Stimulated activated CD4-positive, alpha-beta T cell treated with anti-CD3 and anti-CD28 coated beads, Interleukin-12 subunit alpha, Interleukin-12 subunit beta, amount 100 ng/mL, for 4 hours (primary cell): ENCODE measurements at regions not wholly inside any gene's neighbourhood (a gene's known extent, or its start where the extent isn't known, plus 50 kb on each side); places are given as distances from the start of the nearest gene placed in this dataset.

Experiments used
- DNase-seq: peaks from one replicate; pipeline ENCODE4 v3.0.0-alpha.2; 2020

DNA sequence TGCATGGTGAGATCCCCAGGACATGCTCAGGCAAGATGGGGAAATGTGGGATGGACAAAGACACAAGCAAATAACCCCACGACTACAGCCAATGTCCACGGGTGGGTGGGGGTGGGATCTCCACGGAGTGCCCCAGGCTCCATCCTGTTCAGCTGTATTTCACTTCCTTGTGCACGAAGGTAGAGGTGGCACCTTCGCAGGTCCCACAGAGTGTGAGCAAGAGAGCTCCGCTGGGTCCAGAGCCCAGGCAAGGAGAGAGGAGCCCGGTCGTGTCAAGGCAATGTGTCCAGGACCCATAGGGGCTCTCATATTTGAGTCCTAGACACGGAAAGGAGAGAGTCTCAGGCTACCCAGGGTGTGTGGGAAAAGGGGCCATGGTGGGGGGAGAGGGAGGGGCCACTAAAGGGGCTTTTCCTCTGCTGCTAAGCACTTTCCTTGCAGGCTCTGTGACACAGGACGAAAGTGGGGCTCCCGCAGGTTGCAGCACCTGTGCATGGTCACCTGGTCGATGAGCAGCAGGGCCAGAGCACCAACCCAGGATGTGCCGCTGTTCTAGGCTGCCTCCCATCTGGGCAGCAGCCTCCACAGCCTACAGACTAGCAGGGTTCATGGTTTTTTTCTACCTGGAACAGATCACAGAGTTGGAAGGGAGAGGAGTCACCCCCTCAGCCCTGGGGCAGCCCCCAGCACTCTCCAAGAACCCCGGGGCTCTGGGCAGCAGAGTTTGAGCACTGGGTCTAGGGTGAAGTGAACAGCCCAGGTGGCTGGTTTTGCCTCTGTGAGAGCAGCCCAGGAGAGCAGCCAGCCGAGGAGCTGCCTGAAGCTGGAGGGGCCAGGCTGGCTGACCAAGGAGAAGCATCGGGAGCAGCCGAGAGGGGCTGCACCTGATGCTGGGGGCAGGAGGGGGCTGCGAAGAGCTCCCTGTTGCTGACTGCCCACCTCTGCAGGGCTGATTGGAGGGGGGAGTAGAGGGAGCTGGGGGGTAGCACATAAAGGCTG is 100.7 kb upstream of the MVB12B start:
- DNase-seq: no peak

DNA sequence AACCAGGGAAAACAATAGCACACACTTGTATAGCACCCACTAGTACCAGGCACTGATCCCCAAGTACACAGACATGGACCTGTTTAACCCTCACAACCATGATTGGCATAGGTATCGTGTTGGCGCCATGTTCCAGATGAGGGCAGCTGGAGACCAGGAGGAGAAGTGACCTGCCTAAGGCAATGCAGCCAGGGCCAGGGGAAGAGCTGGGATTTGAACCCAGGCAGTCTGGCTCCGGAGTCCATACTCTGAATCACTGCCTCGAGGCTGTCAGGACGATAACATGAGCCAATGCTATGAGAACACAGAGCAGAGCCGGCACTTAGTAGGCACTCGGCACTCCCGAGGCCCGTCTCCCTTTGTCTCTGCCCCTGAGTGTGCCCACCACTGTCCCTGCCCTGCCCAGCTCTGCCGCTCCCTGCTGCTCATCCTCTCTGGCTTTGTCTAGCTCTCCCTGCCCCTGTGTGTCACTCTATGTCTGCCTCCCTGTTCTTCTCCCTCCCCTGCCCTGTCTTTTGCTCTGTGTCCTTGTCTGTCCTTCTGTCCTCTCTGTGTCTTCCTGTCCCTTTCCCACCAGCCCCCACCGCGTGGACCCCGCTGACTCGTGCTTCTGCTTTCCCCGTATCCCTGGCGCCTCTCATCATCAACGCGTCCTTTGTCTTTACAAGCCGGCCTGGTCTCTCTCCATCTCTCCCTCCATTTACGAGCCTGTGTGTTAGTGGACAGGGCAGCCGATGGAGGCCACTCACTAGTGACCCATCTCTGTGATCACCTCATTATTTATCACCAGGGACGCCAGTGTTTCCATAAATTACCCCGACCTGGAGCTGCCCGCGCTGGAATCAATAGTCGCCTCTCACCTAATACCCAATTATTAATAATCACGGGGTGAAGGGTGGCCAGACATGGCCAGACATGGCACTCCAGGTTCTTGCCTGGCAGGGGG is 99.4 kb upstream of the MVB12B start:
- DNase-seq: no peak

DNA sequence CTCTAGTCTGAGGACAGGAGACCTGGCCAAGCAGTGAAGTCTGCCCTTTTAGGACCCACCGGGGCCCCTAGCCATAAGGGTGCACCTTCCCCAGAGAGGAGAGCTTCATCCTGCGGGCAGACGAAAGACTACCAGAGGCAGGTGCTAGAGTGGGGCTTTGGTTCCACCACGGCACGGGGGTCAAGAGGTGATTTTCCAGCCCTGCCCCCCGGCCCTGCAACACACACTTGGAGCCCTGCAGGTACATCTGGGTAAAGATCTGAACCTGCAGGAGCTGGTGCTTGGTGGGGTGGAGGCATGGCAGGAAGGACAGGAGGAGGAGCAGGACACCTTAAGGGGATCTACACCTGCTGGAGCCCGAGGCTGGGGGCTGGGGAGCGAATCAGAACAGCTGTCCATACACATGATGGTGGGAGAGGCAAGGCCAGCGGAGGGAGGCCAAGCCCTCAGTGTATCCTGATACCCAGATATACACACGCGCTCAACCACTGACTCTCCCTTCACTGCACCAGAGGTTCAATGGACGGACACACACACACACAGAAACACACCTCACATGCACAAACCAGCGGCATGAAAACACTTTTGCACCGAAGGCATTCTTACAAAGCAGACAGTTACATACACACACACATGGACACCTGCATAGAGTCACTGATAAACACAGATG is 98.4 kb upstream of the MVB12B start:
- DNase-seq: no peak

DNA sequence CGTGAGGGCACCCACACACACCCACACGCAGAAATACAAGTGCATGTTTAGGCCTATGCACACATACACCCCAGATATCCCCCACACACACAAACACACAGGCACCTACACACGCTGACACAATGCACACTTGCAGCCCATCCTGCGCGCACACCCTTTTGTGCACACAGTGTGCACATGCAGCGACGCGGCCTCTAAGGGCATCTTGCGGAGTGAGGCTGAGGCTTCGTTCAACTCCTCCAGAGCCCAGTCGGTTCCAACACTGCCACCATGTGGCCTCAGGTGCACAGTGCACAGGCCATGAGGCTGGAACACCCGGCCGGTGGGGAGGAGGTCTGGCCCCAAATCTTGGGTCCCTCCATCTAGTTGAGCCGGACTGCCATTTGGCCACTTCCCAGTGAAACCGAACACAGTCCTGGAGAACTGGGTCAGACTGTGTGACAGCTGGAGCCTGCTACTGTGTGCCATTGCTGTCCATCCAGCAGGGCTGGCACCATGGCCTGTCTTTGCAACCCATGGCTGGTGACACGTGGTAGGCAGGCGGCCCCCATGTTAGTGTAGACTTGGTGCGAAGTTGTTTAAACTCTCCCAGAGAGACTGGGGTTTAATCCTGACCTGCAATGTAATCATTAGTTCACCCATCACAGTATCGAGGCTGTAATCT is 97.7 kb upstream of the MVB12B start:
- peak; percentile 61 for DNase-seq

DNA sequence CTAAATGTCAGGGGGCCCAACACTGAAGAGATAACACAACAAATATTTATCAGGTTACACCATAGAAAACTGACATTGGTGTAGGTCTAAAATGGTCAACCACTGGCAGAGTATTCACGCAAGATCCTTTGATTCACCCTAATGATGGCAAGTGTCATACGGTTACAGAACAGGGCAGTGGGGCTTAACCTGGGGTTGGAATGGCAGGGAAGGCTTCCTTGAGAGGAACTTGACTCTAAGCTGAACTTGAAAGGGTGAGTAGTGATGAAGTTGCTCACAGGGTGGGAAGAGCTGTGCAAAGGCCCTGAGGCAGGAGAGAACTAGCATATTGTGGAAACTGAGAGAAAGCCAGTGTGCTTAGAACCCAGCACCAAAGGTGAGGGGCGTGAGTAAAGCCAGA is 97.1 kb upstream of the MVB12B start:
- DNase-seq: no peak

DNA sequence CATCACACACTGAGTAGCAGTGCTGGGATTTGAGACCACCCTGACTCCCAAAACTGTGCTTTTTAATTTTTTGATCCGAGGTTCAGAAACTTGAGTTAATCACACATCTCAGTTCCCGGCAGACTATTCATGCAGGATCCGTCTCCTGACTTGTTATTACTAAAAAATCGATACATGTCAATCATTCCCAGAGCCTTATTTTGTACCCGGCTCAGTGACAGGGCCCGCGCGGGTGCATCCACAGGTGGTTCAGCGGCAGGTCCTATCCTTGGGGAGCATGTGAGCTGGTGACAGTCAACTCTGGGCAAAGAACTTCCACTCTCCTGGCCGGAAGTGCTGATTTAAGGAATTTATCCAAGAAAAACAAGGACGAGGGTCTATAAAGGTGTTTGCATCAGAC is 95.9 kb upstream of the MVB12B start:
- DNase-seq: no peak

DNA sequence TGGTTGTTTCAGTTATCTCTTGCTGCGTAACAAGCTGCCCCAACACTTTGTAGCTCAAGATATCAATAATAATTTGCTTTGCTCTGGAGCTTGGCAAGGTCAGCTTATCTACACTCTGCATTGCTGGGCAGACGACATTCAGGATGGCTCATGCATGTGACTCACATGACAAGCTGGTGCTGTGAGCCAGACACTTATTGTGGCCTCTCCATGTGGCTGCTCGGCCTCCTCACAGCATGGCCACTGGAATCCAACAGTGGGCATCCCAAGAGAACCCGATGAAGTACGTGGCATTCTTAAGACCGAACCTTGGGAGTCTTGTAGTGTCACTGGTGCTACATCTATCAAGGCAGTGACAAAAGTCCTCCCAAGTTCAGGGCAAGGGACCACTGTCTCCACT is 94.2 kb upstream of the MVB12B start:
- no peak for DNase-seq

DNA sequence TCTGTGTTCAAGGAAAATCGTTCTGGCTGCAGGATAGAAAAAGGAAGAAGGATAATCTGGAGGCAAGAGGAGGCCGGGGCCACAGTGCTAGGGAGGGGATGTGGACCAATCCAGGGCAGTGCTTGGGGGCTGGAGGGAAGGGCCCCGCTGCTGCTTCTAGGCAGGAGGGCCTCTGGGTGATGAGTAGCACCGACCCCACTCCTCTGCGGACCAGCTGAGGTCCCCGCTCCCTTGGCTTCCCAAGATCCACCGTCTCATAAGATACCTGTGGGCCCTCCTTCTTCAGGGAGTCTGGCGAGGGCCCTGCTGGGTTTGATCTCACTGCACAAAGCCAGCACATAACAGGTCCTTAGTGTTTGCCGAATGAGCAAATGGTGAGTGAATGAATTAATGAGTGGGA is 93.5 kb upstream of the MVB12B start:
- no peak for DNase-seq

DNA sequence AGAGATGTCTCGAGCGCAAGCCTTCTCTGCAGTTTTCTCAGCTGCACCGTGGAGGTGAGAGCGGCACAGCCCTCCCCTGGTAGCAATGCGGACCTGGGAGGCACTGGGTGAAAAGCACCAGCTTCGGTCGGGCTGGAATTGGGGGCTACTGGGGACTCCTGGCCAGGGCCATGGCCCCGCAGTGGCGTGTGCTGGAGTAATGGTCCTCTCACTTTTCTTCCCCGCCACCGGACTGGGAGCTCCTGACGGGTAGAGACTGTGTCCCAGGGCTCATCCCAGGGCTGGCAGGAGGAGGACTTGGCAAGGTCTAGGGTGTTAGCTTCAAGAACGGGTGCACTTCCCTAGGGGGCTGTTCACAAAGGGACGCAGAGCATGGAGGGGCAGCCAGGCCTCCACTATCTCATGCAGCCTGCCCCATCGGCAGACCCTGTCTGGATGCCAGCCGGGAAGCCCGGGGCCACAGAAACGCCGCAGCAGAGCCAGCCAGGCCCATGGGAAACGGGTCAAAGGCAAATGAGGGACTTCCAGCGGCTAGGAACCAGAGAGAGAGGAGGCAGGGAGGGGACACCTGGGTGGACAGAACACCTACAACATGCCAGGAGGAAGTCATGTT is 92.6 kb upstream of the MVB12B start:
- DNase-seq: no peak

DNA sequence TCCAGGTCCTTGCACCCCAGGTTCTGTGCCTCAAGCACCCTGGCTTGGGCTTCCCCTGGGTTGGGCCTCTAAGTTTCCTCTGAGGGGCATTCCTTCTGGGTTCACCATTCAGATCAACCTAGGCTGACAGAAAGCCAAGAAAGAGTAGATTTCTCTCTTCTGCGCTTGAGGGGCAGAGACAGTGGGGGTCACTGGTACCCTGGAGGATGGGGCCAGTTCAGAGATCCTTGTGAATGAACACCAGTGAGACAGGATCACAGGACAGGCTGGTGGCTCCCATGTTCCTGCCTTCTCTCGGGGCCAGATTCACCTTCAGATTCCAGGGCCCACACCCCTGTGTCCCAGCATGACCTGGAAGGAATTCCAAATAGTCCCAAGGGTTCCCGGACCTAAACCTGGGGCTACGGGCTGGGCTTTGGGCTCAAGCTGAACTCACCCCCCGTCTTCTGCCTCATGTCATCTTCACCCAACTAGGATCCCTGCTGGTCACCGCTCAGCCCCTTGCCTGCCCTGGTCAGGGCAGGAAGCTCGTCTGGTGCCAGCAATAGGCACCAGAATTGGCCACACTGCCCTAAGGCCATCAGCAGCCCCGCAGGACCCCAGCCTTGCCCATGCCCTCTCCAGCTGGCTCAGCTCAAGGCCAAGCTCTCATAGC is 91.8 kb upstream of the MVB12B start:
- DNase-seq: no peak

DNA sequence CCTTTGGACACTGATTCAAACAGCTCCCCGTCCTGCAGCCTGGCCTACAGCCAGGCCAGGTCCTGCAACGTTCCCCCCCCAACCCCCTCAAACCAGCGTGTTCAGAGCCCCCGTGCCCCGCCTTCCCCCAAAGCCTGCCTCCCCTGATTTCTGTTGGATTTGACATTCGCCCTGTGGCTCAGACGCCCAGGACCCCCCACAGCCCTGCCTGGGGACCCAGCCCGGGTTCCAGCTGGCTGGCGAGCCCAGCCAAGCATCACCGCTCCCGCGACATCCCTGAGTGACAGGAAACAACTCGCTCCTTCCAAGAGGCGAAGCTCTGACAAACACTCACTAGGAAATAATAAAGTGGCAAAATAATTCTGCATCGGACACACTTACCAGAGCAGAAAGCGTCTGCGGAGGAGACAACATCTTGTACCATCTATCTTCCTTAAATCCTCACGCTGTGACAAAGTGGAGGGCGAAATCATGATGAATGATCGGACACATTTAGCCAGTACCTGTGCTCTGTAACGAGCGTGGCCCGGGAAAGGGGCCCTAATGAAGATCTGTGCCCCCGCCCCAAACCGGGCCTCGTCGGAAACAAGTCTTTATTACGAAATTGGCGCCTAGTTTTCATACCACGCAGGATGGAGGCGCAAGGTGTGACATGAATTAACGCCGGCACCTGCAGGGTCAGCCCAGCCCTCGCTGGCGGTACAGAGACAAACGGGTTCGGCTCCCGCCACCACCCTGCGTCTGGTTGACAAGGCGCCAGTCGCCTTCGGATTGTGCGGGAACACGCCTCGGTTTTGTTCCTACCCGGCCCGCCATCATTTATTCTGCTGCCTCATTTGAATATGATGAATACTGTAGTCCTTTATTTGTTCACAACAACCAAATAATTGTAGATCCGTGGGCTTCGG is 91.0 kb upstream of the MVB12B start:
- no peak for DNase-seq

DNA sequence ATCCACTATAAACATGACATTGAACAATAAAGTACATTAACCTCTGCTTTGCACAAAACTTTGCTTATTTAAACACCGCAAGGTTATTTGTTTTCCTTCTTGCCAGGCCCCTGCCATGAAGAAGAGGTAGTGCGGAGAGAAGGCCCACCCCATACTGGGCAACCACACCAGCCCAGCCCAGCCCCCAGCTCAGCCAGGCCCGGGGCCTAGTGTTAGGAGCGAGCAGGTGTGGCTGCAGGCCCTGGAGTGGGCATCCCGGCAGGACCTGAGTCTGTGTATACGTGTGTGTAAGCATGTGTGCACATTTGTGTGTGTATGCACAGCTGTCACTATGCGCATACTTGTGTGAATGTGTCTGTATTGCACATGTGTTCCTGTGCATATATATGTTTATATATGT is 90.4 kb upstream of the MVB12B start:
- no peak for DNase-seq

DNA sequence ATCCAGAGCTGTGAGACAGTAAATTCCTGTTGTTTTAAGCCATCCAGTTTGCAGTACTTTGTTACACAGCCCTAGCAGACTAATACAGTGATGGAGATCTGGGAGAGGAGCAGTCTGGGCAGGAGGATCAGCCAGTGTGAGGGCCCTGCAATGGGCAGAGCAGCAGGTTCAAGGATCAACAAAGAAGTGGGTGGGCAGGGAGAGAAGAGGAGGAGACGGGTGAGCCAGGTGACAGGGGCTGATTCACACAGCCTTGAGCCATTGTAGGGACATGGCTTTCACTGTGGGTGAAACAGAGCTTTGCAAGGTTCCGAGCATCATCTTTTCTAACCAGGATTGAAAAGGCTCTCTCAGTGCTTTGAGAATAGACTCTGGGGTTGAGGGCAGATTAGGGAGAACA is 88.2 kb upstream of the MVB12B start:
- no peak for DNase-seq

DNA sequence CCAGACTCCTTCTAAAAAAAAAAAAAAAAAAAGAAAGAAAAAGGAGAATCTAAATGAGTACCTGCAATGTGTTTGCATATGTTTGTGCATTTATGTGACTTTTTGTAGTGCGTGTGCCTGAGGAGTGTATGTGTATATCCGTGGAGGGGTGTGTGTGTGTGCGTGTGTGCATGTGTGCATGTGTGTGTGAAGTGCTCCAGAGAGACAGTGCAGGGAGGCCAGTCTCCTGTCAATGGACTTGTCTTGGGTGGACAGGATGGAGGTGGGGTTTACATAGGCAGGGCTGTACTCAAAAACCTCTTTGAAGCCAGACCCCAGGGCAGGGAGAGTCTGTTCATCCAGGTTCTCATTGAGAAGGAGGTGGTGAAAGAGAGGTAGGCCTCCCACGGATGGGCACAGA is 87.1 kb upstream of the MVB12B start:
- DNase-seq: no peak

DNA sequence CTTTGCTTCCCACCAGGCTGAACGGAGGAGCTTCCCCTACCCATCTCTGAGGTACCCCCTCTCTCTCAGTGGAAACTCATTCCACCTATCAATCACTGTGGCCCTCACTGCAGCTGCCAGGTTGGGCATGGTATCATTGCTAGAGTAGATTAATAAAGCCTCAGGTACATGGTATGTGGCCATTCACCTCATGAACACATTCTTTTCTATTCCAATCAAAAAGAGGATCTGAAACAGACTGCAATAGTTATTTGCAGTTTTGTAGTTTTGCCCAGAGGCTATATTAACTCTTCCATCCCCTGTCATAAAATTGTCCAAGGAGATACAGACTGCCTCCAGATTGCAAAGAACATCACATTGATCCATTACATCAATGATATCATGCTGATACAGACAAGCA is 85.8 kb upstream of the MVB12B start:
- no peak for DNase-seq

DNA sequence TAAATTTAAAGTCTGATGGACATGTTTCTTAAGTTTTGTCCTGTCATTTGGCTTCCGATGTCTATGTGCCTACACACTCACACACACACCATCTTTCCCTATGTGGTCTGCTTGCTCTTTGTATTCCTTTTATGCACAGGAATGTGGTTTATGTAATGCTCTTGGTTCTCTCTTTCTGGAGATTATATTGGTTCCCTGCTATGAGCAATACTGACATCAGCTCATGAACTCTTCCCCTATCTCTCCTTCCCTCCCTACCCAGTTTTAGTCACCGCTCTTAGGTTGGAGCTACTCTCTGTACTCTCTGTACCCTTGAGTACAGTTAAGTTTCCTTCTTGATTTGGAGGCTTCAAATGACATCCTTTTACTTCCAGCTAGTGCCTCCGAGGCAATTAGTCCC is 77.9 kb upstream of the MVB12B start:
- DNase-seq: no peak

DNA sequence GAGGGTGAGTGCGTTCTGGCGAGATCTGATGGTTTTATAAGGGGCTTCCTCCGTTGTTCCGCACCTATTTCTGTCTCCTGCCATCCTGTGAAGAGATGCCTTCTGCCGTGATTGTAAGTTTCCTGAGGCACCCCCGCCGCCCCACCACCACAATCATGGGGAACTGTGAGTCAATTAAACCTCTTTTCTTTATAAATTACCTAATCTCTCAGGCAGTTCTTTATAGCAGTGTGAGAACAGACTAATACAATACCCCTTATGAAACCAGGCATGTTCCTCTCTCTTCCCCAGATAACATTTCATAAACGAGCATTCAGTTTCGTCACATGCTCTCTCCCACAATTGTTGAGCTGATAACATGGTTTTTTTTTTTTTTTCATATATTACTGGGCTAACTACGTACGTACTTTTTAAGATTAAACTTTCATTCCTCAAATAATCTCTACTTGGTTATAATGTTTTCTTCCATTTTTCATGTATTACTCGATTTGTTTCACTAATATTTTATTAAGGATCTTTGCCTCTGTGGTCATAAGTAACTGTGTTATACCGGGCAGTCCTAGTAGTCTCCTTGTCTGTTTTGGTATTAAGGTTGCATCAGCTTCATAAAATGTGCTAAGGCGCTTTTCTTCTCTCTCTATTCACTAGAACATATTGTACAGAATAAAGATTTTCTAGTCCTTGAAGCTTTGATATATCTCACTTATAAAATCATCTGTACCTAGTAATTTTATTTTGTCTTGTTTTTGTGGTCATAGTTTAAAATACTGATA is 64.9 kb upstream of the MVB12B start:
- no peak for DNase-seq

DNA sequence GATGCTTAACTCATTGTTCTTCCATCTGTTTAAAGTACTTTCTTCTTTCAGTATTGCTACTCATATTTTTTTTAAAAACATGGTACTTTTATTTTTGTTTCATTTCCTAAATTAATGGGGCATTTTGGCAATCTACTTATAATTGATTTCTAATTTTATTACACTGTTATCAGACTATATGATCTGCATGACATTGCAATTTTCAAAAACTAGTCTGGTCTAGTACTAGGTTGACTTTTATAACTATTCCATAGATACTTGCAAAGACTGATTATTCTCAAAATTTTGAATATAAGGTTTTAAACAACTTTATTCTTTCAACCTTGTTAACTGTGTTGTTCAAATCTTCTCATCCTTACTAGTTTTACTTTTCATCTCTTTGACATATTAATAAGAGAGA is 63.9 kb upstream of the MVB12B start:
- DNase-seq: no peak

DNA sequence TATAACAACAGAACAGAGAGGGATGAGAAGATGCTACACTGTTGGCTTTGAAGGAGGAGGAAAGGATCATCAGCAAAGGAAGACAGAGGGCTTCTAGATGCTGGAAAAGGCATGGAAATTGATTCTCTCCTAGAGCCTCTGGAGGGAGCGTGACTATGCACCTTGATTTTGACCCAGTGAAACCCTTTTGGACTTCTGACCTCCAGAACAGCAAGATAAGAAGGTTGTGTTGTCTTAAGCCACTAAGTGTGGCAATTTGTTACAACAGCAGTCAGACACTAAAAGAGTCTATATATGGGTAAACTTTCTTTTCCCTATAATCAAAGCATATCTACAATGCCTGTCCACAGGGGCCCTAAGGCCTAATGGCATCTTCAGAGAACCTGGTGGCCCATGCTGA is 56.1 kb upstream of the MVB12B start:
- DNase-seq: no peak
